HEK293 (cell line): ENCODE measurements at regions not wholly inside any gene's neighbourhood (a gene's known extent, or its start where the extent isn't known, plus 50 kb on each side); places are given as distances from the start of the nearest gene placed in this dataset.

Experiments used
- CTCF ChIA-PET: fragments of 350-600 bp; formaldehyde crosslinking; extraction: SDS; loops from one replicate; lab custom pipeline; 2021; ENCODE audit warnings: antibody characterized with exemption; lab: Yijun Ruan, JAX
- POLR2A ChIA-PET: fragments of 300-600 bp; formaldehyde crosslinking; extraction: SDS; loops from one replicate; lab custom pipeline; 2020; ENCODE audit warnings: antibody characterized with exemption, inconsistent platforms; lab: Yijun Ruan, JAX
- H3K27ac ChIP-seq: fragments of 200-500 bp; sonication (Bioruptor generic); 2 replicates; pipeline ENCODE4 v1.5.1; 2014; ENCODE audit warnings: low read depth, low read length, control low read depth, inconsistent platforms; ENCODE audit errors: extremely low read depth
- H3K36me3 ChIP-seq, 2 experiments: fragments of 200-500 bp in 1 of 2; sonication (Bioruptor generic) in 1 of 2; 1 replicate in 1 of 2; 2 replicates in 1 of 2; pipeline ENCODE4 v1.5.1; 2014 to 2017; ENCODE audit warnings: inconsistent platforms in 2 of 2, low read length in 2 of 2; ENCODE audit not compliant: control insufficient read depth in 2 of 2, insufficient read depth in 1 of 2
- H3K4me1 ChIP-seq: fragments of 200-500 bp; sonication (Bioruptor generic); 2 replicates; pipeline ENCODE4 v1.5.1; 2014; ENCODE audit warnings: mild to moderate bottlenecking, low read length, inconsistent platforms; ENCODE audit not compliant: control insufficient read depth, insufficient read depth
- H3K4me3 ChIP-seq: 2 replicates; pipeline ENCODE4 v1.5.1; 2011; ENCODE audit warnings: low read depth, mild to moderate bottlenecking, control low read depth, low read length, moderate library complexity
- H3K9me3 ChIP-seq: fragments of 200-500 bp; sonication (Bioruptor generic); 2 replicates; pipeline ENCODE4 v1.5.1; 2014; ENCODE audit warnings: low read depth, low read length, inconsistent platforms; ENCODE audit not compliant: control insufficient read depth, insufficient read depth
- AEBP2 ChIP-seq: fragments of 450-650 bp; formaldehyde crosslinking; IDR thresholded peaks from 2 replicates; pipeline ENCODE4 v1.5.1; 2016; ENCODE audit warnings: missing biosample characterization, missing genetic modification characterization, borderline replicate concordance
- BCL11A ChIP-seq: fragments of 450-650 bp; formaldehyde crosslinking; IDR thresholded peaks from 2 replicates; pipeline ENCODE4 v1.5.1; 2016; ENCODE audit warnings: low read depth, missing biosample characterization, missing genetic modification characterization
- GFI1B ChIP-seq: fragments of 450-650 bp; formaldehyde crosslinking; IDR thresholded peaks from 2 replicates; pipeline ENCODE4 v1.5.1; 2016; ENCODE audit warnings: missing biosample characterization, missing genetic modification characterization
- HOXA7 ChIP-seq: sonication (generic); formaldehyde crosslinking; IDR thresholded peaks from 2 replicates; pipeline ENCODE4 v1.8.1; 2022; ENCODE audit warnings: missing genetic modification reagents, borderline replicate concordance
- KLF16 ChIP-seq: fragments of 450-650 bp; formaldehyde crosslinking; IDR thresholded peaks from 2 replicates; pipeline ENCODE4 v1.5.1; 2017; ENCODE audit warnings: missing biosample characterization, missing genetic modification characterization
- PRDM4 ChIP-seq: fragments of 450-650 bp; formaldehyde crosslinking; IDR thresholded peaks from 2 replicates; pipeline ENCODE4 v1.5.1; 2017; ENCODE audit warnings: missing biosample characterization, missing genetic modification characterization
- ZBTB21 ChIP-seq: fragments of 450-650 bp; formaldehyde crosslinking; IDR thresholded peaks from 2 replicates; pipeline ENCODE4 v1.5.1; 2017; ENCODE audit warnings: missing biosample characterization, missing genetic modification characterization
- ZBTB7A ChIP-seq: fragments of 450-650 bp; formaldehyde crosslinking; IDR thresholded peaks from 2 replicates; pipeline ENCODE4 v1.5.1; 2016; ENCODE audit warnings: low read depth, missing biosample characterization, missing genetic modification characterization
- ZFP69B ChIP-seq: fragments of 450-650 bp; formaldehyde crosslinking; IDR thresholded peaks from 2 replicates; pipeline ENCODE4 v1.5.1; 2016; ENCODE audit warnings: missing biosample characterization, missing genetic modification characterization
- ZNF138 ChIP-seq: fragments of 450-650 bp; formaldehyde crosslinking; IDR thresholded peaks from 2 replicates; pipeline ENCODE4 v1.5.1; 2016; ENCODE audit warnings: missing biosample characterization, missing genetic modification characterization, borderline replicate concordance
- ZNF175 ChIP-seq: fragments of 450-650 bp; formaldehyde crosslinking; IDR thresholded peaks from 2 replicates; pipeline ENCODE4 v1.5.1; 2016; ENCODE audit warnings: missing biosample characterization, missing genetic modification characterization
- ZNF19 ChIP-seq: fragments of 450-650 bp; formaldehyde crosslinking; IDR thresholded peaks from 2 replicates; pipeline ENCODE4; 2016; ENCODE audit warnings: missing biosample characterization, missing genetic modification characterization, low read depth
- ZNF214 ChIP-seq: fragments of 450-650 bp; formaldehyde crosslinking; IDR thresholded peaks from 2 replicates; pipeline ENCODE4 v1.5.1; 2017; ENCODE audit warnings: missing biosample characterization, mild to moderate bottlenecking, missing genetic modification characterization, borderline replicate concordance
- ZNF302 ChIP-seq: fragments of 450-650 bp; formaldehyde crosslinking; IDR thresholded peaks from 2 replicates; pipeline ENCODE4 v1.5.1; 2016; ENCODE audit warnings: missing biosample characterization, missing genetic modification characterization, low read depth
- ZNF366 ChIP-seq: fragments of 450-650 bp; formaldehyde crosslinking; conservative IDR thresholded peaks from 2 replicates; pipeline ENCODE4 v1.5.1; 2016; ENCODE audit warnings: missing biosample characterization, missing genetic modification characterization
- ZNF529 ChIP-seq: fragments of 450-650 bp; formaldehyde crosslinking; IDR thresholded peaks from 2 replicates; pipeline ENCODE4 v1.5.1; 2017; ENCODE audit warnings: missing genetic modification characterization, missing biosample characterization; ENCODE audit not compliant: insufficient replicate concordance
- ZNF558 ChIP-seq: fragments of 450-650 bp; formaldehyde crosslinking; IDR thresholded peaks from 2 replicates; pipeline ENCODE4 v1.5.1; 2016; ENCODE audit warnings: missing biosample characterization, missing genetic modification characterization
- ZNF585B ChIP-seq: fragments of 450-650 bp; formaldehyde crosslinking; IDR thresholded peaks from 2 replicates; pipeline ENCODE4 v1.5.1; 2016; ENCODE audit warnings: missing biosample characterization, missing genetic modification characterization
- ZNF621 ChIP-seq: fragments of 450-650 bp; formaldehyde crosslinking; IDR thresholded peaks from 2 replicates; pipeline ENCODE4 v1.5.1; 2017; ENCODE audit warnings: missing biosample characterization, missing genetic modification characterization
- ZNF623 ChIP-seq: fragments of 450-650 bp; formaldehyde crosslinking; IDR thresholded peaks from 2 replicates; pipeline ENCODE4 v1.5.1; 2016; ENCODE audit warnings: missing biosample characterization, missing genetic modification characterization
- ZNF701 ChIP-seq: fragments of 450-650 bp; formaldehyde crosslinking; IDR thresholded peaks from 2 replicates; pipeline ENCODE4 v1.5.1; 2016; ENCODE audit warnings: missing biosample characterization, missing genetic modification characterization
- ZNF747 ChIP-seq: fragments of 450-650 bp; formaldehyde crosslinking; IDR thresholded peaks from 2 replicates; pipeline ENCODE4 v1.5.1; 2016; ENCODE audit warnings: missing biosample characterization, missing genetic modification characterization
- ZSCAN16 ChIP-seq: fragments of 450-650 bp; formaldehyde crosslinking; IDR thresholded peaks from 2 replicates; pipeline ENCODE4 v1.5.1; 2016; ENCODE audit warnings: missing biosample characterization, missing genetic modification characterization
- ZSCAN18 ChIP-seq: fragments of 450-650 bp; formaldehyde crosslinking; IDR thresholded peaks from 2 replicates; pipeline ENCODE4 v1.5.1; 2016; ENCODE audit warnings: missing biosample characterization, missing genetic modification characterization
- ZSCAN23 ChIP-seq: fragments of 450-650 bp; formaldehyde crosslinking; IDR thresholded peaks from 2 replicates; pipeline ENCODE4 v1.5.1; 2016; ENCODE audit warnings: missing biosample characterization, missing genetic modification characterization
- TF ChIP-seq, protein P1 (sequence below): fragments of 450-650 bp; formaldehyde crosslinking; IDR thresholded peaks from 2 replicates; pipeline ENCODE4 v1.5.1; 2016; ENCODE audit warnings: missing biosample characterization, missing genetic modification characterization

DNA sequence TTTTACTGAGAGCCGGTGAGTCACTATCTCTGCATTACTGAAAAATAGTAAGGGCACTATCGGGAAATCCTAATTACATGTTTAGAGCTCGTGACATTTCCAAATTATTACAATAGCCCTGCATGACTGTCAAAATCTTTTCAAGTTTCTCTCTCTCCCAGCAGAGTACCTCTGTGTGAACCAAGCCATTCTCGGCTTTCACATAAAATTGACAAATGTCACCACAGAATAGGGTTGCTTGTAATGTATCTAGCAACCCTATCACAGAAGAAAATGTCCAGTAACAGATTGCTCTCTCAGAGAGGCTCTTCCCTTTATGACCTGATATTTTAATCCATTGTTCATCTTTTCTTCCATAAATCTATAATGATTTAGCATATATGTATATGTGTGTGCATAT is 144.8 kb upstream of the GNPDA2 start (continued):
- TF ChIP-seq ZBTB21 (tag by site-specific recombination) (no peak), ZNF19 (tag by site-specific recombination) (no peak)

DNA sequence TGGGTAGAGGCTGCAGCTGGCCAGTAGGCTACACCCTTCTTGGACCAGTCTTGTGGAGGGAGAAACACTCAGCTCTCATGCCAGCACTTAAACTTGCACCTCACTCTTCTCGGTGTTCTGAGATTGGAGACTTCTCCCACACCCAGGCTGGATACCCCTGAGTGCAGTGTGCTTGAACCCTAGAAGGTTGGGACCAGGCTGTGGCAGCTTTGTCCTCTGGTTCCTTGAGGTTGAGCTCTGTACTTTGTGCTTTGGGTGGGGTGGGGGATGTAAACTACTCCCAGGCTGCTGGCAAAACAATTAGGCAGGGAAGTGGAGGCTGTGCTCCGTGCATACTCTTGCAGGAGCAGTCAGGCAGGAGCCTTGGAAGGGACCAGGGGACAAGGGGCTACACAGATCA is 143.6 kb upstream of the GNPDA2 start:
- no peak overlapping the region for H3K4me3 ChIP-seq
- CTCF ChIA-PET, result no interaction called here
- H3K9me3 ChIP-seq, result no peaks in the 10 kb centered on the region
- POLR2A ChIA-PET, result no interaction called here
- H3K27ac ChIP-seq, result no peak overlapping the region
- H3K4me1 ChIP-seq, result no peaks in the 10 kb centered on the region
- TF ChIP-seq, protein P1, sequence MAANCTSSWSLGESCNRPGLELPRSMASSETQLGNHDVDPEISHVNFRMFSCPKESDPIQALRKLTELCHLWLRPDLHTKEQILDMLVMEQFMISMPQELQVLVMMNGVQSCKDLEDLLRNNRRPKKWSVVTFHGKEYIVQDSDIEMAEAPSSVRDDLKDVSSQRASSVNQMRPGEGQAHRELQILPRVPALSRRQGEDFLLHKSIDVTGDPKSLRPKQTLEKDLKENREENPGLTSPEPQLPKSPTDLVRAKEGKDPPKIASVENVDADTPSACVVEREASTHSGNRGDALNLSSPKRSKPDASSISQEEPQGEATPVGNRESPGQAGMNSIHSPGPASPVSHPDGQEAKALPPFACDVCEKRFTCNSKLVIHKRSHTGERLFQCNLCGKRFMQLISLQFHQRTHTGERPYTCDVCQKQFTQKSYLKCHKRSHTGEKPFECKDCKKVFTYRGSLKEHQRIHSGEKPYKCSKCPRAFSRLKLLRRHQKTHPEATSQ, result no peak
- TF ChIP-seq ZNF214 (tag by site-specific recombination), result no peak
- no peaks in the 10 kb centered on the region for H3K36me3 ChIP-seq

DNA sequence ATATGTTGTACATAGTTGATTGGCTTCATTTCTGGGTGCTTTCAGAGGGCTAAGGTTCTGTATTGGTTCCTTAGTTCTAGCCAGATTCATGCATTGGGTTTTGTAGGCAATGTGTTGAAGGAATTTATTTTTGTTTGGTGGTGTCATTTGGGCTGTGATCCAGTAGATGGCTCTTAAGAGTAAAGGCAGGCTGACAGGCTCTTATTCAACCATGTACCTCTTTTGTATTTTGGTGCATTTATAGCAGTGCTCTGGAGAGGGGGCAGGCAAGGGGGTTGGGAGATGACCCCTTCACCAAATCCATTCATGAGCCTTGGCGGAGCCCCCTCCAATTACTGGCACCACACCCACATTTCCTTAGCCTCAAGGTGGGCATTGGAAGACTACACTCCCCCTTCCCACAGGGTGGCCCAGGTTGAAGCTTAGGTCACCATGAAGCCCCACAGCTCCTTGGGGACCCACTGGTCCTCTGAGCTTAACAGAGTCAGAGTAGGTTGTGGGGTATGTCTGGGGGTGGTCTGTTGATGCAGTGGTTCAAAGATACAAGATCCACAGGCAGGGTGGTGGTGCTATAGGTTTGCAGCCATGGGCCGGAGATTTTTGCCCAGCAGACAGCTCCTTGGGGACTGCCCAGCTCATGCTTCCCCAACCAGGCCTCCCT is 143.0 kb upstream of the GNPDA2 start:
- CTCF ChIA-PET, result no interaction called here
- no peaks in the 10 kb centered on the region for H3K4me1 ChIP-seq
- no peak overlapping the region for H3K4me3 ChIP-seq
- H3K27ac ChIP-seq, result no peak overlapping the region
- TF ChIP-seq BCL11A (tag by site-specific recombination) (no peak), GFI1B (tag by site-specific recombination) (no peak), ZNF302 (no peak), ZNF529 (tag by site-specific recombination) (no peak), ZNF747 (tag by site-specific recombination) (no peak), ZNF138 (tag by site-specific recombination) (no peak), ZBTB7A (tag by site-specific recombination) (no peak), ZSCAN23 (tag by site-specific recombination) (no peak), ZNF366 (tag by site-specific recombination) (no peak), AEBP2 (tag by site-specific recombination) (no peak), ZSCAN18 (no peak), ZNF558 (tag by site-specific recombination) (no peak)
- H3K9me3 ChIP-seq, result no peaks in the 10 kb centered on the region
- H3K36me3 ChIP-seq, result no peaks in the 10 kb centered on the region
- POLR2A ChIA-PET, result no interaction called here

DNA sequence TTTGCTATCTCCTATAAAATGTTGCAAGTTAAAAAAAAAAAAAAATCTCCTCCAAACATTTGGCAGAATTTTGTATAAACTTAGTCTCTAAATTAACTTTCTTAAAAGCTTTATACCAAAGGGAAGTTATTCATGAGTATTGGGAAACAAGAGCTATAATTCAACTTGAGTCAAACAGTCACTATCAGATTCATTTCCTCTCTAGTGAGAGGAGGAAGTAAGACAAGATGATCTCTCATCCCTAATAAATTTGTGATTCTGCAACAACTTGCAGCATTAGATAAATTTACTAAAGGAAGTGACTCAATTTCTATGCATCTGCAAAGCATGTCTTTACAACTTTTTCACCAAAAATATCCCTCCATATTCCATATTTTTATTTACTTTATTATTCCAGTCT is 135.4 kb upstream of the GNPDA2 start:
- Histone ChIP-seq H3K4me1 (no peaks in the 10 kb centered on the region), H3K4me3 (no peak overlapping the region), H3K36me3 (no peaks in the 10 kb centered on the region), H3K9me3 (no peaks in the 10 kb centered on the region), H3K27ac (no peak overlapping the region)
- ChIA-PET POLR2A (no interaction called here), CTCF (interaction anchor here (0.7 kb wide), 1 partner anchor 75 kb away, joined by 3 read pairs; no protein-coding TSS in a partner anchor)
- no peak for TF ChIP-seq ZFP69B
- no peak for TF ChIP-seq ZSCAN16 (tag by site-specific recombination)
- TF ChIP-seq KLF16 (tag by site-specific recombination), result no peak
- TF ChIP-seq ZNF175 (tag by site-specific recombination), result no peak
- no peak for TF ChIP-seq ZNF621 (tag by site-specific recombination)
- TF ChIP-seq ZNF585B (tag by site-specific recombination), result no peak
- no peak for TF ChIP-seq PRDM4 (tag by site-specific recombination)
- no peak for TF ChIP-seq ZNF701 (tag by site-specific recombination)
- TF ChIP-seq HOXA7 (CRISPR knock-in tag), result no peak
- no peak for TF ChIP-seq ZNF623 (tag by site-specific recombination)
